Stimulated activated CD8-positive, alpha-beta memory T cell treated with anti-CD3 and anti-CD28 coated beads, Interleukin-12 subunit alpha, Interleukin-12 subunit beta, amount 100 ng/mL, for 24 hours (primary cell): ENCODE measurements at regions not wholly inside any gene's neighbourhood (a gene's known extent, or its start where the extent isn't known, plus 50 kb on each side); places are given as distances from the start of the nearest gene placed in this dataset.

Source experiments
- DNase-seq: peaks from one replicate; pipeline ENCODE4 v3.0.0-alpha.2; 2020; ENCODE audit errors: extremely low read depth

DNA sequence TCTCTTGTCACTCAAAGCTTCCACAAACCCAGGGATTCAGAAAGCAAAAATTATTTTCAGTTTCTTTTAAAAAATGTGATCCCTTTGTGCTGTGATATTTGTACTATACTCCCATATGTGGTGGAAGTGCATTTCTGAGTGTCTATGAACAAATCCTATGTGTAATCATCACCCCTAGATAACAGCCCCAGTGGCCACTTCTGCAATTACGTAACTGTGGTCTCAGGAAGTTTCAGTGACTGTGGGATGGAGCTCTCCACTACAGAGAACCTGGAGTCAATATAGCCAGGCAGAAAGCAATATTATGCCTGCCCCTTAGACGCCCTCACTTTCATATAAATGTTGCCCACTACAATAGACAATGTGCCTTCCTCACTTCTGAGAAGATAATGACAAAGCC lies 1101.7 kb upstream of the GHITM start:
- DNase-seq: no peak

DNA sequence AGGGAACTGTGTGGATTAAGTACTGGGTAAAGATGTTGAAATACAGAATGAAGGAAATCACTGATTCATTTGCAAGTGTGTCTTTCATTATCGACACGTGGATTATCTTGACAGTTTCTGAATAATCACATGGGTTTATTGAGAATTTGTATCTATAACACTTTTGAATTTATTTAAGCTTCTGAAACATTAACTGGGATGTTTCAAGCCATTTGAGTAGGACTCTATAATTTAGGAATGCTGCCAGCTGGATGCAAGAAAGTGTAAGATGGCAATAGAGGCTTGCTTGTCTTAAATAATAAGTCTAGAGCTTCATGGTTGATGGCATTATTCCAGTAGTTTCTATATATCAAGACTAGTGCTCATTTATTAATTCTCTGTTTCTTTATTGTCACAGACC lies 1100.7 kb upstream of the GHITM start:
- no peak for DNase-seq

DNA sequence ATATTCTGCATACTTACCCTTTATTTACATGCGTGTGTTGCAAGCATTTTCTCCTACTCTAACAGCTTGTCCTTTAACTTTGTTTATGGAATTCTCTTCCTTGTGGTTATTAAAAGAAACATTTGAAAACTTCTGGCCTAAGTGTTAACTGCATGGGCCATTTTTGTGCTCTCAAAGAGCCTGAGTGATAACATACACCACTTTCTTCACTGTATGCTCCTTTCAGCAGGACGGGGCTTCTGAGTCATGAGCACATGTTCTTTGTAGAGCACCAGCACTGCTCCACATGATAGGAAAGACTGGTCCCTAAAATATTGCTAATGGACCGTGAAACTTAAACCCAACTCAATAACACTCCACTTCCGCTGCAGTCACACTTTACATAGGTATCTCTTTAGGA lies 1093.6 kb upstream of the GHITM start:
- DNase-seq: no peak

DNA sequence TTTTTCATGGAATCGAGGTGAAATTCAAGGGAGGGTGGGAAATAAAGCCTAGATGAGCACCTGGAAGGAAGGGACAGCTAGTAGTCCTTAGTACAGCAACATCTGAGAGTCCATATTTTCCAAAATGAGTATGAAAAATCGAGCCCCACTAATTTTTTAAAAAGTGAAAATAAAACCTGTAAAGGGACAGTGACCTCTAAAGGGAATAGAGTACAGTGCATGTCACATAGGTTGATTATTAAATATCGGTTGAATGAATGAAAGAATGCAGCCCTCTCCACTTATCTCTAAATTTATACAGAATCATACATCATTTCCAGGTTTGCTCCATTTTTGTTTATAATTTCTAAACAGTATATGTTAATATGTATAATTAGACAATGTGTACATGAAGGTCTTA lies 1088.5 kb upstream of the GHITM start:
- no peak for DNase-seq

DNA sequence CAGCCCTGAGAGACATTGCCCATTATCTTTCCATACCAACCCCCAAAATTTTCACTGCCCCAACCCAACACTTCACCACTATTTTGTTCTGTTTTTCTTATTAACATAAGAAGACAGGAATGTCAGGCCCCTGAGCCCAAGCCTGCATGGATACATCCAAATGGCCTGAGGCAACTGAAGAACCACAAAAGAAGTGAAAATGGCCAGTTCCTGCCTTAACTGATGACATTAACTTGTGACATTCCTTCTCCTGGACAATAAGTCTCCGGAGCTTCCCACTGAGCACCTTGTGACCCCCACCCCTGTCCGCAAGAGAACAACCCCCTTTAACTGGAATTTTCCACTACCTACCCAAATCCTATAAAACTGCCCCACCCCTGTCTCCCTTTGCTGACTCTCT lies 1076.4 kb upstream of the GHITM start:
- no peak for DNase-seq

DNA sequence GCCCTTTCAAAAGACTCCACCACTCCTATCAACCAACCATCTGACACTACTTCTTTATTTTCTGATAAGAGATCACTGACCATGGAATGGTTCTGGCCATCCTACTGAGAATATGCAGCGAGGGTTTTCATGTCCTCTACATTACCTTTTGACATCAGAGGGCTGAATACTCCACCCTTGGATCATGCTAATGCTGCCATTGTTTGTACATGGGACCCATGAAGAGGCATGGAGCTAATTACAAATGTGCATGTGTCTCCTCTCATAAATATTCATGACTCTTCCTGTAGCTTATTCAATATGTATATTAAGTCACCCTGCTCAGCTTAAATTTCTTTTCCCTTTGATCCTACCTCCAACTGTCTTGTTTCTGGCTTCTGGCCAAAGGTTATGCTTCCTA lies 1065.8 kb upstream of the GHITM start:
- no peak for DNase-seq

DNA sequence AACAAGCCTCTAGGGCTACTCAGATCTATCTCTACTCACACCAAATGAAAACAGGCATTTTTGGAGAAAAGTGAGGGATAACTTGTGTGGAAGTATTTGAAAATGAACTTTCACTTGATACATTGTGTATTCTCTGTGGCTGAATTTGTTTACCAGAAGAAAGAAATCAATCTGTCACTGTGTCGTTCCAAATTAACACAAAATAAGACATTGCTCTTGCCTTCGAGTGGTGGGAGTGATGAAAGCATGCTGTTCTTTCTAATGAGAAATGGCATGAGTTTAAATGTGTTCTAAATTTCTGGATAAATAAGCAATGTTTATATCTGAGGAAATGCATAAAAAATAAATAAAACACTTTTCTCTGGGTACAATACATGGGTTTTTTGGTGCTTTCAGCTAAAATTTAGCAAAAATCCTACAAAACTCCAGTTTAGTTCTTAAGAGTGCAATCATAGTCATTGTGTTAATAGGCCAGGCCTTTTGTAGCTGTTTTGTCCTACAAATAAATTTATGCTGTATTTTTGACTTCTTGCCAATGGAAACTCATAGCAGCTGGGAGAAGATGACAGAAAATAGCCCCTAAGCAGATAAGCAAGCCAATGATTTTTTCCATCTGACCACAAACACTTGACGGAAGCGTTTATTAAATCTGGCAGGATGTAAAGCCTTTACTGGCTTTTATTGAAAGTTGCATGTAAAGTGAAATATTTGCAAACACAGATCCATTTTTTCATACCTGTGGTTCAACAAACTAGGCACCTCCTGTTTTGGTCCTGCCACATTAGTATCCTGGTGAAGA lies 1064.1 kb upstream of the GHITM start:
- DNase-seq: no peak

DNA sequence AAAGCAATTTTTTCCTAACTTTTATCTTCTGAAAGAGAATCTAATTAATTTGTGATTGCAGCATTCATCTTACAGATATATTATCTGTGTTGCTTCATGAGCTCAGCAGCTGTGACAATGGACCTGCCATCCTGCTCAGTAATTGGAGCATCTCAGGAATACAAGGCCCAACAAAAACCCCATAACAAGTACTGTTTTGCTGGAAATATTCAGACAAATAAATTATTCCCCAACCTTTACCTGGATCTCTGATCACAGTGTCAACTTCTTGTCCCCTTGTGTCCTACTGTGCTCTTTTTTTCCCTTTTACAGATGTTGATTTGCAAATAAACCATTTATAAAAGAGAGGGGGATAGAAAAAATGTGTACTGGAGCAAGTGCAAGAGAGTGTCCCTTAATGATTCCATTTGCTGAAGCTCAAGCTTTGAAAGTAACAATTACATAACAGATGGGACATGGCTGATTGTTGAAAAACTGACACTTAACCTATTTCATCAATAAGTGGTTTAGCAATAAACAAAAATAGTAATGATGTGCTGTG lies 1063.4 kb upstream of the GHITM start:
- no peak for DNase-seq

DNA sequence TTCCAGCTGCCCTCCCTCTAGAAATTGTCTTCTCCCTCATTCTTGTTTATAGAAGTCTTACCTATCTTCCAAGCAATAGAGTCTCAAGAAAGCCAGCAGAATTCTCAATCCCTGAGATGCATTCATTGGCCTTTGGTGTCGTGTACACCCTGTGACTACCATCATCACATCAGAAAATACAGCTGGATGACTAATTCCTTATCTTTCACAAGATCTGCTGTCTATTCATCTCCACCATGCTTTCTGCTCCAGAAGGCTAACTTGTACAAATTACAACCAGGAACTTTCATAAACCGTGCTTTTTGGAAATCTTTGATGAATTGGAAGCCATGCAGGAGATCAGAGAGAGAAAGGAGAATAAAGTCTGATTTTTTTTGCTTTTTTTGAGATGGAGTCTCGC lies 1062.9 kb upstream of the GHITM start:
- no peak for DNase-seq

DNA sequence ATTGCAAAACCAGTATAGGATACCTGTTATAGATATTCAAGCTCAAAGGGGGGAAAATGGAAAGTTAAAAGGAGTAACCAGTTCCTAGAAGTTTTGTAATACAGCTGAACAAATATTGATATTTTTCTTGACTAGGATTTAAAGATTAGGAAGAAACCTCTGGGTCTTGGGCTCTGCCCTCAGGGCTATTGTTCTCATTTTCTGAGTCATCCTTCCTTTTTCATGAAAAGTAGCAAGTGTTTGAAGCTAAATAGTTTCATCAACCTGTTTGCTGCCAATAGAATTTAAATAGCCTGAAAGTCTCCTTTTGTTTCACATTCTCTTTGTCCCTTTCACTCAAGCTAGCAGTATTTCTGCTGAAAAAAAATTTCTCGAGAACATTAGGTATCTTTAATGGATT lies 1061.1 kb upstream of the GHITM start:
- DNase-seq: no peak

DNA sequence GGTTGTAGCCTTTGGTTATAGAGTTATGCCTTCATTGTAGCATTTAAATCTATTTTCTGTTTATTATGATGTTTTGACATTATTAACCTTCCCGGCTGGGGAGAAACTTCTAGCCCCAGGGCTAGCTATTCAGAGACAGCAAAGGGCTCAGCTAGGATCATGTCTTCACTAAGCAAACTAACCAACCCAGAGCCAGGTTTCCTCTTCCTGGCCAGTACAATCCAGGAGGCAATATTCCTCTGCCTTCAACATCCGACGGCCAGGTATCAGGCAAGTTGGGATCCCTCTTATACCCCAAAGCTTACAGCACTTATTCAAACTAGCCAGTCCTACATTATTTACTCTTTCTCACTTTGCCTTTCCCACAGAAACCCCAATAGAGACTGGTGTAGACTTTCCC lies 1060.7 kb upstream of the GHITM start:
- DNase-seq: no peak

DNA sequence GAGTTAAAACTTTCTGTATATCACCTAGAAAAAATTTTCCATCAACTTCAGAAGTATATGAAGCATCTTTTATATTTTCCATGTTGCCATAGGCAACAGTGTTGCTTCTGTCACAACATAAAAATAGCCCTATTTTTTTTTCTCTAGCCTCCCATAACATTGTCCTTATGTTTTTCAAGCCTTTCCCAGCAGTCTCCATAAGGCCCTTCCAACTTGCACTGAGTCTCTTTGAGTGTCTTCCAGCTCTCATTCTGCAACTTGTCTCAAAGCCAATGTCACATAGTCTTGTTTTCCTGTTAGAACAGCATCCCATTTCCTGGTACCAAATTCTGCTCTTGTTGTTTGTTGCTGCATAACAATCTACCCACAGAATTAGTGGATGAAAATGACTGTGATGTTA lies 1055.5 kb upstream of the GHITM start:
- DNase-seq: no peak

DNA sequence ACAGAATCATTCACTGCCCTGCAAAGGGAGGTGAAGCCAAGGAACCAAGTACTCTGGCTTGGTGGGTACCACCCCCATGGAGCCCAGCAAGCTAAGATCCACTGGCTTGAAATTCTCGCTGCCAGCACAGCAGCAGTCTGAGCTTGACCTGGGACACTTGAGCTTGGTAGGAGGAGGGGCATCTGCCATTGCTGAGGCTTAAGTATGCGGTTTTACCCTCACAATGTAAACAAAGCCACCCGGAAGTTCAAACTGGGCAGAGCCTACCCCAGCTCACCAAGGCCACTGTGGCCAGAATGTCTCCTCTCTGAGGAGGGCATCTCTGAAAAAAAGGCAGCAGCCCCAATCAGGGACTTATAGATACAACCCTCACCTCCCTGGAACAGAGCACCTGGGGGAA lies 1050.0 kb upstream of the GHITM start:
- no peak for DNase-seq

DNA sequence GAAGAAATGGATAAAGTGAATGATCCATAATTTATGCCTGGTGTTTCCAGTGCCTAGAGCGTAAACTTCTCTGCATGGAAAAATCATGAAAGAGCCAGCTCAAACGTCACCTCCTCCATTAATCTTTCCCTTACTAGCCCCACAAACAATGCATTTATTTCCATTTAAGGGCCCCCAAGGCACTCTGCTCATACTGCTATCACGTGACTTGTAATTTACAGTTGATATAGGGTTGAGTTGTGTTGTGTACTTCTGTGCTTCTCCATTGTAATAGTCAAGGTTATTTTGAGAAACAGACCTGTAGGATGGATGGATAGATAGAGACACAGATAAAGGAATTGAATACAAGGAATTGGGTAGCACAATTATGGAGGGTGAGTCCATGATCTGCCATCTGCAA lies 1034.7 kb upstream of the GHITM start:
- no peak for DNase-seq

DNA sequence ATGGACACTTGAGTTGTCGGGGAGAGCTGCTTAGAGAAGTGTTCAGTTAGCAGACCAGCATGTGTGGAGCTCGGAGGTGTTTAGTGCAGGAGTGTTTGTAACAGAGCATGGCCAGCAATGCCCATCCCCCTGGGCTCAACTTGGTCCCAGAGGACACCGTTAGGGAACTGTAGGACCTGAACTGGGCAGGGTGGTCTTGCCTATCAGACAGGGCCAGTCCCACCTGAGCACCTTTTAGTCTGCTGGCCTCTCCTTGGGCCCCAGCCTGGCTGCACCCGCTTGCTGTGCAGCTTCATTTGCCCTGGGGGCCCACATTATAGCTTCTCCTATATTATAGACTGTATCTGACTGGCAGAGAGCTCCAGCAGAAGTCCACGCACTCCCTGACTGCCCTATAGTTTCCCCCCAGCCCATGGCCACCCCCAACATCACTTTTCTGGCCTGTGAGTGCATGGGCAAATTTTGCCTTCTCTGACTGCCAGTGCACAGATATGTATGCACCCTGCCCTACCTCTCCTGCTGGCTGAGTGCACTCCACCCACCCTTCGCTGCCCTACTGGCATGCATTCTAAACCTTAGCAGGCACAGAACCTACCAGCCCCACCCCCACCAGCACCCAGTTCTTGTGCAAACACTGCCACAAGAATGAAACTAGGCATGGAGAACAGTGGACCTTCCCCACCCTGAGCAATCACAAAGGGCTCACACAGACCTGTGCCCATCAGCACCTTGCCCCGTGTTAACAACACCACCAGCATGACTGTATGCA lies 1030.6 kb upstream of the GHITM start:
- DNase-seq: no peak

DNA sequence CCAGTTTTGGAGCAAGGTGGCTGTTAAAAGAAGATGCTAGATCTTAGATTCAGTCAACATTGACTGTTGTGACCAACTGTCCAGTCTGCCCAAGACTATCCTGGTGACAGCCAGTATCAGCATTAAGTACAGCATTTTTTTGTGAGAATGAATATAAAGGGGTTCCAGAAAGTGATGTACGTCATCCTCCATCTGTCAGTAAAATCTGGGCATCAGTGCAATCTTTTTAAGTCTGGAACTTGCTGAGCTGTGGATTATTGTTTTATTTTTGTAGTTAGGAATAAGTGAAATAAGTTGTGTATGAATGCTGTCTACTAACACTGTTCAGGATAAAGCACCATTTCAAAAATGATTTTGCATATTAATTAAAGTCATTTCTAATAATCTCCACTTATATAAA lies 1020.0 kb upstream of the GHITM start:
- DNase-seq: no peak

DNA sequence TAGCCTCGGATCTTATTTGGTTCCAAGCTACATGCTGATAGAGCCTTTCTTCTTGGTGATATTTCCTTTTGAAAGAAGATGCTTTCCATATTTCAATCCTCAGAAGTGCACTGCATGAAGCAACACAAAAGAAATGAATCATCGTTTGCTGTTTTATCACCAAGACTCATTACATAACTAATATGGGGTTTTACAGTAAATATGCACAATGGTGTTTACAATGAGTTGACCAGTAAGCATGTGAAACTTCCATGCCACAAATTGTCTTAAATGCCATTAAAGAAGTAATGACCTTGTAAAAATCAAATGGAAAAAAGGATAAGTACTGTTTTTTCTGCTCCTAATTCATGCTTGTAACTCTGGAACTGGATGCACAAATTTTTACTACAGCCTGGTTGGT lies 1017.0 kb upstream of the GHITM start:
- no peak for DNase-seq

DNA sequence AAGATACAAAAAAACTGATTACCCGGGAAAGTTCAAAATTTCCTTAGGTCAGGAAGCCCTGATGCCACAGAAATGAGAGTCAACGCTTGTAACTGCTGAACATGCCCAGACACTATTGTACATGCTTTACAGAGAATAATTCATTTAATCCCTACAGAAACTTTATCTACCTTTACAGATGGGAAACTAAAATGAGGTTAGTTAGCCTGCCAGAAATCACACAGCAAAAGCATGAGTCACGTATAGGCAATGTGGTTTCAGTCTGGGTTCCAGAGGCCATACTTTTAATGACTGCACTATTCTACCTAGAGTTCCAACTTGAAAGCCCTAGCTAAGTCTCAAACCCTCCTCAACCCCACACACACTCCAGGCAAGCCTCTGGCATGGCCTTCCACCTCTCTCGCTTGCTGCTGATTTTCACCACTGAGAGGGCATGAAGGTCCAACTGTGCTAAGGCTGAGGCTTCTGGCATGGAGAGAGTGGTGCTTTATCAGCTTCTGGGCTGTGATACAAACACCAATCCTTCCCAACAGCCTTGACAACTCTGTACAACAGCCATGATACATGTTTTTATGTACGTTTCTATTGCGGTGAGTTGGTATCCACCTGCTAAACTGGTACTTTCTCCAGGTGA lies 1011.2 kb upstream of the GHITM start:
- DNase-seq: no peak

DNA sequence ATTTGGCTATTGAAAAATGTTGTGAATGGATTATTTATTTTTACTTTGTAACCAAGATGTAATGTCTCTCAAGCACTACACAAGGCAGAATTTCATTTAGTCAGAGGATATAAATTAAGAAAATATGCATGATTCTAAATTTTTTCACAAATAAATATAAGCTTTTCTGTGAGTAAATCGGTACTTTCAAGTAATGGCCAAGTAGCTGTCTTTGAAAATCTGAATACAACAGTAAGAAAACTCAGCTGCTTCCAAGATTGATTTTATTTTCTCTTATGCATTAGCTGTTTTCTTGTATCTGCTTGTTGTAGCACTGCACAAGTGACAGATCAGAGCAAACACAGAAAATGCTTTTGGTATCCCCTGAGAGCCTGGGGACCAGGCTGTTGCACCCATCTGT lies 998.5 kb upstream of the GHITM start:
- no peak for DNase-seq

DNA sequence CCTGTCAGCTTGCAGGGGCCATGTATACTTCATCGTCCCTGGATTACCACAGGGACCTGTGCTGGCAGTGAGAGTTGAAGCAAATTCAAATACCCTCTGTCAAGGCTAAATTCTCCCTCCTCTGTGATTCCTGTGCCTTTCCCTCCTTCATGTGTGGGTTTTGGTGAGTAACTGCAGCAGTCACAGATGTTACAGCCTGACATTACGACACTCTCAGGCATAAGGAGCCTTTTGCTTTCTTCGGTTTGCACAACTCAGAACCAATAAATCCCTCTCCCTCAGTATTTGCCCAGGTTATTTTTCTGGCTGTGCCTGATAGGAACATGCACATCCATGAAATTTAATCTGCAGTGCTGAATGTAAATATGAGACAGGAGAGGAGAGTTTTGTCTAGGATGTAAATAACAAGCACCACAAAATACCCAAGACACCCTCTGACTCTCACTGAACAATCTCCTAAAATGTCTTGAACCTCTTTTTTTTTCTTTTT lies 997.2 kb upstream of the GHITM start:
- DNase-seq: no peak

DNA sequence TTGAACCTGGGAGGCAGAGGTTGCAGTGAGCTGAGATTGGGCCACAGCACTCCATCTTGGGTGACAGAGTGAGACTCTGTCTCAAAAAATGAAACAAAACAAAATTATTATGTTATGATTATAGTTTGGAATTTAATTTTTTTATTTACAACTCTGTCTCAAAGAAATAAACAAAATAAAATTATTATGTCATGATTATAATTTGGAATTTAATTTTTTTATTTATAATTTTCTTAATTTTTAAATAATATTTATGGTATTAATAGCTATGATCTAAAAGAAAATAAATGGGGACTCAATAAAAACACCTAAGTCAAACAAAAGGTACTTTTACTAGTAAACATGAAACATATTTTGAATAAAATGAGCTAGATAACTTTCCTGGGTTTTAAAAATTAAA lies 994.8 kb upstream of the GHITM start:
- no peak for DNase-seq

DNA sequence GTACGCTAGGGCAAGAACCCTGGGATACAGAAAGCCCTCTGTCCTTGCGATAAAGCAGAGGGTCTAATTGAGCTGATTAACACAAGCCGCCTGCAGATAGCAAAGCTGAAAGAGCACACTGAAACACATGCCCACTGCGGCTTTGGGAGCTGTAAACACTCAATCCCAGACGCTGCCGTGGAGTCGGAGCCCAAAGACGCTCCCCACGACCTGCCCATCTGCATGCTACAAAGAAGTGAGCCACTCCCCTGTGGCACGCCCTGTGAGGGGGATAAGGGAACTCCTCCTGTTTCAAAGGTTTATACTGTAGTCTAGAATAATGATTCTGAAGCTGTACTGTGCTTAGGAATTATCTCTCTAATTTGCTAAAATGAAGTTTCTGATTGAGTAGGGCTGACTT lies 985.6 kb upstream of the GHITM start:
- no peak for DNase-seq

DNA sequence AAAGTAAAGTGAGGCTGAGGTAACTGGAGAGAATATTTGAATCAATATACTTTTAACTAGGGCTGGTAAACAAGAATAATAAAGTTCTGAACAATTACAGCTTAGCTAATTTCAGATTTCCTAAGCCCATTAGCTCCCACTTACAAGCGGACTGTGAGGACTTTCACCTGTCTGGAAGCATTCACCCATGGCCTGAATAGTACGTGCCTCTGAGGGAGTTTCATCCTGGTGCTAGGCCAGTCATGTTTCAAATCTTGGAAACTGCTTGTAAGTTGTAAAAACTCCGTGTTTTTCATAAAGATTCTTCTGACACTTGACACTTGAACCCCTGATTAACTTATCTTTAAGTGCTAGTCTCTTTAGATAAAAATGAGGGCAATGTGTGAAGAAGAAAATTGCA lies 975.2 kb upstream of the GHITM start:
- no peak for DNase-seq
